ENCODE measurements at regions not wholly inside any gene's neighbourhood (a gene's known extent, or its start where the extent isn't known, plus 50 kb on each side); places are given as distances from the start of the nearest gene placed in this dataset.

DNA sequence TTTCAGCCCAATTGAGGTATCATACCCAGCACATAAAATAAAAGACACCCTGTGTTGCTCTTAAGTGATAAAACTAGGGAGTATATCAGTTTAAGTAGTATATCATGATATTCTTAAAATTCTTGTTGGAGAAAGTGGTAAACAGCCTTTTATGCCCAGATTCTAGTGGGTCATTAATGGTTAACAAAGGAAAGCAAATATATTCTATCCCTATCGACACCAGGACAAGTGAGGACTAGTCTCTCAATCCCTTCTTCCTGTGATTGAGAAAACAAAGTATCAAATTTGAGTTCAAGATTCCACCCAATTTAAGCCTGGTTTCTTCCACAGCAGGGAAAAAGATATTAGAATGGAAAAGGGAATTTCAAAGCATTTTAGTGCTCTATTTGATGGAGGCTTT lies 142.4 kb upstream of the IL12A start:
- Histone ChIP-seq H3K79me2 (ENCODE audit: low read depth) (peaks cover 92% of the 10 kb centered on the region), H3K4me3 (no peak overlapping the region), H3K9me3 (ENCODE audit: low read depth) (no peaks in the 10 kb centered on the region), H3K4me1 (peaks cover 12% of the 10 kb centered on the region), H3K9ac (no peak overlapping the region), H3K36me3 (no peaks in the 10 kb centered on the region), H3K4me2 (no peak overlapping the region), H3F3A (ENCODE audit: low read depth) (no peaks in the 10 kb centered on the region), H2AFZ (replicated peaks) (no peak overlapping the region), H4K20me1 (ENCODE audit: low read depth) (no peaks in the 10 kb centered on the region), H3K27me3 (no peaks in the 10 kb centered on the region), H3K27ac (no peak overlapping the region)
- TF ChIP-seq CTCF (IDR thresholded peaks at IDR 0.05) = no peak
- no peak for TF ChIP-seq EZH2phosphoT487 (IDR thresholded peaks at IDR 0.05)
- TF ChIP-seq EZH2 (IDR thresholded peaks at IDR 0.05) = no peak
- Mint-ChIP-seq H3K9me3 (peaks cover 13% of the 10 kb centered on the region), H3K27ac (no peak overlapping the region), H3K4me1 (peaks cover 33% of the 10 kb centered on the region), H3K36me3 (peaks cover 25% of the 10 kb centered on the region), H3K27me3 (ENCODE audit: insufficient read depth, low read depth) (no peaks in the 10 kb centered on the region), H3K4me3 (no peak overlapping the region)
- DNase-seq (ENCODE audit: low spot score) = no peak

DNA sequence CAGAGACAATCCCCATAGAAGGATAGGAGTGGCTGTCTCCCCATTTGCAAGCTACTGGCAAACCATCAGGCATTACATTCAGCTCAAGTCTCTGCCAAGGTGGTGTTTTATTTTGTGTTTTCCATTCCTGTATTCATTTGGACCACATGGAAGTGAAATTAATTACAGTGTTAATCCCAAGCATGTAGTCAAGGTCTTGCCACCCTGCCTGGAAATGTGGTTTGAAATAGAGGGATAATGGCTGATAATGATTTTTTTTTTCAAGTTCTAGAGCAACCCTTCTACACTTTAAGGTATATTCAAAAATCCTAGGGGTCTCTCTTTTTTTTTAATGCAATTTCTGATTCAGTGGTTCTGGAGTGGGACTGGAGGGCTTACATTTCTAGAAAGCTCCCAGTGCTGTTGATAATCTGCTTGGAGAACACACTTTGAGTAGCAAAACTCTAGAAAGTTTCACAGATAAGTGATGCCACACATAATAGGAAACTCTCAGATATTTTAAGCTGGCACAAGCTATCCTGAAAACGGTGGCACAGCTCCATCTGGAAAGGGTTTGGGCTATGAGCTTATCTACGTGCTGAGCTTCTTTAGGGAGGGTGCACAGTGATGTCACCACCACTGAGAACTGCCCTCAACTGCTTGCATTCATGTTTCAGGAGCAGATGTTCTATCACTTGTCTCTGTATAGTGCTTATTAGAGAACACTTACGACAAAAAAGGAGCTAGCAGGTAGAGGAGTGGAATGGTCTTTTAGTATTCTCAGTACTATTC lies 140.1 kb upstream of the IL12A start:
- TF ChIP-seq EZH2phosphoT487 (IDR thresholded peaks at IDR 0.05) = no peak
- no peak for TF ChIP-seq EZH2 (IDR thresholded peaks at IDR 0.05)
- no peak for TF ChIP-seq CTCF (IDR thresholded peaks at IDR 0.05)
- Mint-ChIP-seq H3K4me3 (no peak overlapping the region), H3K36me3 (peaks cover 25% of the 10 kb centered on the region), H3K27ac (no peak overlapping the region), H3K27me3 (ENCODE audit: insufficient read depth, low read depth) (no peaks in the 10 kb centered on the region), H3K9me3 (peaks cover 13% of the 10 kb centered on the region), H3K4me1 (peaks cover 40% of the 10 kb centered on the region)
- Histone ChIP-seq H3K27ac (no peak overlapping the region), H3K4me3 (no peak overlapping the region), H3K9me3 (ENCODE audit: low read depth) (no peaks in the 10 kb centered on the region), H2AFZ (replicated peaks) (no peak overlapping the region), H3K4me2 (no peak overlapping the region), H4K20me1 (ENCODE audit: low read depth) (peaks cover 7% of the 10 kb centered on the region), H3K36me3 (no peaks in the 10 kb centered on the region), H3K27me3 (no peaks in the 10 kb centered on the region), H3K9ac (no peak overlapping the region), H3K79me2 (ENCODE audit: low read depth) (peaks cover 86% of the 10 kb centered on the region), H3K4me1 (peaks cover 21% of the 10 kb centered on the region), H3F3A (ENCODE audit: low read depth) (peaks cover 10% of the 10 kb centered on the region)
- DNase-seq (ENCODE audit: low spot score) = no peak

DNA sequence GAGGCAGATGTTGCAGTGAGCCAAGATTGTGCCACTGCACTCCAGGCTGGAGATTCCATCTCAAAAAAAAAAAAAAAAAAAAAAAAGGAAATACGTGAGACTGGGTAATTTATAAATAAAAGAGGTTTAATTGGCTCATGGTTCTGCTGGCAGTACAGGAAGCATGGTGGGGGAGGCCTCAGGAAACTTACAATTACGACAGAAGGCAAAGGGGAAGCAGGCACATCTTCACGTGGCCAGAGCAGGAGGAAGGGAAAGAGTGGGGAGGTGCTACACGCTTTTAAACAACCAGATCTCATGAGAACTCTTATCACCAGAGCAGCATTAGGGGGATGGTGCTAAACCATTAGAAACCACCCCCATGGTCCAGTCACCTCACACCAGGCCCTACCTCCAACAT lies 138.2 kb upstream of the IL12A start:
- TF ChIP-seq EZH2 (IDR thresholded peaks at IDR 0.05) = no peak
- no peak for TF ChIP-seq CTCF (IDR thresholded peaks at IDR 0.05)
- TF ChIP-seq EZH2phosphoT487 (IDR thresholded peaks at IDR 0.05) = no peak
- Mint-ChIP-seq H3K27me3 (ENCODE audit: insufficient read depth, low read depth) (no peaks in the 10 kb centered on the region), H3K36me3 (peaks cover 19% of the 10 kb centered on the region), H3K27ac (no peak overlapping the region), H3K4me3 (no peak overlapping the region), H3K4me1 (peaks cover 42% of the 10 kb centered on the region), H3K9me3 (peaks cover 13% of the 10 kb centered on the region)
- no peaks in the 10 kb centered on the region for H3K36me3 ChIP-seq
- H3K79me2 ChIP-seq (ENCODE audit: low read depth) = peaks cover 84% of the 10 kb centered on the region
- H2AFZ ChIP-seq (replicated peaks) = no peak overlapping the region
- no peak overlapping the region for H3K4me3 ChIP-seq
- no peak overlapping the region for H3K9ac ChIP-seq
- H3K9me3 ChIP-seq (ENCODE audit: low read depth) = no peaks in the 10 kb centered on the region
- peaks cover 10% of the 10 kb centered on the region for H3F3A ChIP-seq (ENCODE audit: low read depth)
- DNase-seq (ENCODE audit: low spot score) = no peak
- H4K20me1 ChIP-seq (ENCODE audit: low read depth) = peaks cover 7% of the 10 kb centered on the region
- H3K27ac ChIP-seq = no peak overlapping the region
- peaks cover 33% of the 10 kb centered on the region for H3K4me1 ChIP-seq
- no peak overlapping the region for H3K4me2 ChIP-seq
- H3K27me3 ChIP-seq = no peaks in the 10 kb centered on the region
